ENCODE measurements at regions not wholly inside any gene's neighbourhood (a gene's known extent, or its start where the extent isn't known, plus 50 kb on each side); places are given as distances from the start of the nearest gene placed in this dataset.
A peak's percentile ranks its signal among the peaks of the same experiment; 100 is the strongest.

GRCh38 chr11:69935941-69936505 lies 116.8 kb upstream of the FGF3 start:
- no peaks in the 10 kb centered on the region for H3K36me3 ChIP-seq
- H3K27ac ChIP-seq: no peak overlapping the region
- H3K27me3 ChIP-seq: peaks cover 0 to 5% (median 0%) of the 10 kb centered on the region in 3 donors
- intact Hi-C loops (cut with DNase I): no loop called here
- H3K4me3 ChIP-seq: no peak overlapping the region
- H3K4me1 ChIP-seq: peaks cover 0 to 12% (median 5%) of the 10 kb centered on the region in 4 donors
- DNase-seq: no peak
- no peaks in the 10 kb centered on the region for H3K9me3 ChIP-seq
- TF ChIP-seq EP300 (IDR thresholded peaks at IDR 0.05): no peak
- no peak for TF ChIP-seq POLR2AphosphoS5 (IDR thresholded peaks at IDR 0.05)
- TF ChIP-seq CTCF (IDR thresholded peaks at IDR 0.05): no peak
- TF ChIP-seq POLR2A (IDR thresholded peaks at IDR 0.05): no peak

- H3K4me1 ChIP-seq: peaks cover 0 to 12% (median 5%) of the 10 kb centered on the region in 4 donors
- H3K27ac ChIP-seq: no peak overlapping the region
- H3K36me3 ChIP-seq: no peaks in the 10 kb centered on the region
- H3K9me3 ChIP-seq: no peaks in the 10 kb centered on the region
- intact Hi-C loops (cut with DNase I): no loop called here
- no peak overlapping the region for H3K4me3 ChIP-seq
- H3K27me3 ChIP-seq: no peaks in the 10 kb centered on the region
- no peak for DNase-seq
- WGBS, 2 donors: 89 to 92% methylated on average over 2 of the region's 2 CpGs
- TF ChIP-seq EP300 (IDR thresholded peaks at IDR 0.05) (no peak), POLR2A (IDR thresholded peaks at IDR 0.05) (no peak), POLR2AphosphoS5 (IDR thresholded peaks at IDR 0.05) (no peak), CTCF (IDR thresholded peaks at IDR 0.05) (no peak)
These were observed 117.6 kb upstream of the FGF3 start for GRCh38 chr11:69936771-69937170.

- no peak overlapping the region for H3K4me3 ChIP-seq
- TF ChIP-seq POLR2A (IDR thresholded peaks at IDR 0.05) (no peak), POLR2AphosphoS5 (IDR thresholded peaks at IDR 0.05) (no peak), EP300 (IDR thresholded peaks at IDR 0.05) (no peak), CTCF (IDR thresholded peaks at IDR 0.05) (no peak)
- no peaks in the 10 kb centered on the region for H3K27me3 ChIP-seq
- peaks cover 0 to 12% (median 5%) of the 10 kb centered on the region in 4 donors for H3K4me1 ChIP-seq
- WGBS, 2 donors: 94 to 95% methylated on average over 13 of the region's 13 CpGs
- peak; percentile 27 for DNase-seq
- H3K9me3 ChIP-seq: no peaks in the 10 kb centered on the region
- H3K36me3 ChIP-seq: no peaks in the 10 kb centered on the region
- no peak overlapping the region for H3K27ac ChIP-seq
- intact Hi-C loops (cut with DNase I): no loop called here
These were observed 119.0 kb upstream of the FGF3 start for GRCh38 chr11:69938206-69938605.

GRCh38 chr11:69939551-69940245 lies 120.5 kb upstream of the FGF3 start:
- DNase-seq: peak; percentile 66
- Histone ChIP-seq H3K27ac (peak overlapping the region; percentile 34 to 75 (median 48)), H3K9me3 (no peaks in the 10 kb centered on the region), H3K36me3 (no peaks in the 10 kb centered on the region), H3K4me3 (peak overlapping the region in 2 of 4 donors; percentile 17 to 26), H3K27me3 (no peaks in the 10 kb centered on the region), H3K4me1 (peaks cover 0 to 12% (median 5%) of the 10 kb centered on the region in 4 donors)
- intact Hi-C loops (cut with DNase I): no loop called here
- TF ChIP-seq CTCF (IDR thresholded peaks at IDR 0.05) (no peak), POLR2AphosphoS5 (IDR thresholded peaks at IDR 0.05) (peak in 1 of 4 donors; percentile 31)
- WGBS, 2 donors: 40 to 49% methylated on average over 28 of the region's 28 CpGs

Data from sigmoid colon (tissue), 6 donors.